HepG2 (cell line): ENCODE measurements at regions not wholly inside any gene's neighbourhood (a gene's known extent, or its start where the extent isn't known, plus 50 kb on each side); places are given as distances from the start of the nearest gene placed in this dataset.

Experiments used
- ATAC-seq: fragments of 200-7000 bp; cut with Tn5 transposase; 3 replicates; pipeline ENCODE4 v1.9.1; 2020; ENCODE audit warnings: mild to moderate bottlenecking, moderate library complexity
- BruUV-seq: library from RNA; stranded (reverse); fragments of 400-500 nt; replicated peaks from 2 replicates; lab custom pipeline; 2021; lab: Mats Ljungman, UMichigan
- CTCF ChIA-PET: fragments of 300-600 bp; formaldehyde crosslinking; extraction: SDS; loops from one replicate; lab custom pipeline; 2021; ENCODE audit warnings: low total read pairs, inconsistent platforms, low intra/inter-chr PET ratio; lab: Yijun Ruan, JAX
- POLR2A ChIA-PET: fragments of 350-600 bp; sonication (Branson Sonifier 250); formaldehyde crosslinking; loops from one replicate; lab custom pipeline; 2020; ENCODE audit warnings: antibody characterized with exemption, inconsistent platforms; lab: Yijun Ruan, JAX
- DNase-seq: peaks from one replicate; pipeline ENCODE4 v3.0.0-alpha.2; 2015; ENCODE audit warnings: low spot score
- FAIRE-seq: peaks from 3 replicates; lab custom pipeline; 2011; peaks lifted over from hg19 to GRCh38; lab: Jason Lieb, UNC
- H2AFZ ChIP-seq: one replicate; pipeline ENCODE4 v1.6.1; 2011; ENCODE audit warnings: low read length, inconsistent platforms
- H3K27ac ChIP-seq: fragments of 300-600 bp; 3 replicates; pipeline ENCODE4 v1.8.0; 2011; ENCODE audit warnings: mixed run types, mild to moderate bottlenecking, mixed read lengths, low read length, inconsistent platforms; ENCODE audit not compliant: insufficient read depth; ENCODE audit errors: extremely low read length
- H3K27me3 ChIP-seq, 2 experiments: fragments of 200-600 bp in 1 of 2; 2 replicates in 1 of 2; 3 replicates in 1 of 2; pipeline versions ENCODE4 v1.6.0 to v1.8.0; 2011; ENCODE audit warnings: low read length in 2 of 2, mild to moderate bottlenecking in 2 of 2, moderate library complexity in 2 of 2, inconsistent platforms in 1 of 2; ENCODE audit not compliant: insufficient read depth in 2 of 2, control insufficient read depth in 1 of 2
- H3K36me3 ChIP-seq, 2 experiments: fragments of 200-600 bp in 1 of 2; replicated peaks in 1 of 2; 2 replicates in 1 of 2; 3 replicates in 1 of 2; pipeline versions ENCODE4 v1.5.1 to v1.8.0; 2011; ENCODE audit warnings: low read length in 2 of 2, inconsistent platforms in 1 of 2; ENCODE audit not compliant: insufficient read depth in 2 of 2, control insufficient read depth in 1 of 2
- H3K4me1 ChIP-seq: 2 replicates; pipeline ENCODE4 v1.5.1; 2012; ENCODE audit warnings: low read length, inconsistent platforms; ENCODE audit not compliant: insufficient read depth
- H3K4me2 ChIP-seq: 2 replicates; pipeline ENCODE4 v1.6.0; 2011; ENCODE audit warnings: low read depth, low read length, inconsistent platforms
- H3K4me3 ChIP-seq, 3 experiments: fragments of 200-600 bp in 1 of 3; sonication (generic), shearing (Covaris generic) in 1 of 3; replicated peaks in 1 of 3; 2 replicates each; pipeline ENCODE4 v1.5.1; 2011 to 2016; ENCODE audit warnings: low read length in 3 of 3, inconsistent platforms in 2 of 3, low read depth in 2 of 3, mild to moderate bottlenecking in 2 of 3, control low read depth in 1 of 3, mixed read lengths in 1 of 3; ENCODE audit not compliant: insufficient read depth in 1 of 3
- H3K79me2 ChIP-seq: one replicate; pipeline ENCODE4 v1.6.1; 2011; ENCODE audit warnings: low read length, inconsistent platforms; ENCODE audit not compliant: insufficient read depth
- H3K9ac ChIP-seq: 2 replicates; pipeline ENCODE4 v1.6.0; 2011; ENCODE audit warnings: mild to moderate bottlenecking, low read depth, low read length, inconsistent platforms; ENCODE audit not compliant: insufficient read depth
- H3K9me3 ChIP-seq: 2 replicates; pipeline ENCODE4 v1.5.1; 2012; ENCODE audit warnings: mild to moderate bottlenecking, low read length
- H4K20me1 ChIP-seq: 2 replicates; pipeline ENCODE4 v1.6.0; 2011; ENCODE audit warnings: inconsistent platforms, mild to moderate bottlenecking, low read length, moderate library complexity; ENCODE audit not compliant: insufficient read depth
- BHLHE40 ChIP-seq: IDR thresholded peaks from 2 replicates; pipeline ENCODE4 v1.6.1; 2011; ENCODE audit warnings: low read length, improper control_type of control experiment
- CENPBD1 ChIP-seq: sonication (generic); formaldehyde crosslinking; IDR thresholded peaks from 2 replicates; pipeline ENCODE4 v1.8.0; 2022; ENCODE audit warnings: missing genetic modification reagents, low read depth, mild to moderate bottlenecking, borderline replicate concordance
- CREB1 ChIP-seq, 2 experiments: fragments of 450-650 bp in 1 of 2; IDR thresholded peaks; 2 replicates each; pipeline ENCODE4 v1.6.1; 2016 to 2017; ENCODE audit warnings: control low read depth in 1 of 2, mild to moderate bottlenecking in 1 of 2, missing compliant biosample characterization in 1 of 2, missing genetic modification characterization in 1 of 2
- GABPB1 ChIP-seq: IDR thresholded peaks from 2 replicates; pipeline ENCODE4 v1.6.1; 2016; ENCODE audit warnings: mild to moderate bottlenecking, missing genetic modification reagents, moderate library complexity, missing compliant biosample characterization
- GATA4 ChIP-seq: sonication (generic); IDR thresholded peaks from 2 replicates; pipeline ENCODE4 v1.6.1; 2016; ENCODE audit warnings: antibody characterized with exemption, low read depth, borderline replicate concordance
- HMGXB4 ChIP-seq, 2 experiments: sonication (generic) in 1 of 2; formaldehyde crosslinking in 1 of 2; IDR thresholded peaks; 2 replicates each; pipeline versions ENCODE4 v1.4.0 to v1.6.1; 2018 to 2020; ENCODE audit warnings: missing genetic modification reagents in 2 of 2, borderline replicate concordance in 1 of 2, low read depth in 1 of 2, mild to moderate bottlenecking in 1 of 2, missing biosample characterization in 1 of 2
- NFKBIZ ChIP-seq: IDR thresholded peaks from 2 replicates; pipeline ENCODE4 v1.6.1; 2018; ENCODE audit warnings: missing genetic modification reagents, missing compliant biosample characterization
- NRL ChIP-seq: sonication (generic); formaldehyde crosslinking; IDR thresholded peaks from 2 replicates; pipeline ENCODE4 v1.5.0; 2020; ENCODE audit warnings: missing genetic modification reagents, mild to moderate bottlenecking, moderate library complexity, borderline replicate concordance
- RCOR2 ChIP-seq: IDR thresholded peaks from 2 replicates; pipeline ENCODE4 v1.6.1; 2016; ENCODE audit warnings: missing biosample characterization, missing genetic modification reagents
- RFXANK ChIP-seq: IDR thresholded peaks from 2 replicates; pipeline ENCODE4 v1.6.1; 2016
- SALL2 ChIP-seq: sonication (generic); formaldehyde crosslinking; IDR thresholded peaks from 2 replicates; pipeline ENCODE4 v1.8.1; 2023; ENCODE audit warnings: mild to moderate bottlenecking, missing genetic modification reagents, inconsistent platforms
- TBL1XR1 ChIP-seq: fragments of 150-350 bp; IDR thresholded peaks from 2 replicates; pipeline ENCODE4 v1.6.1; 2014; ENCODE audit warnings: borderline replicate concordance, low read length; ENCODE audit not compliant: partially characterized antibody
- ZFP41 ChIP-seq: sonication (generic); formaldehyde crosslinking; IDR thresholded peaks from 2 replicates; pipeline ENCODE4 v1.4.0; 2020; ENCODE audit warnings: mild to moderate bottlenecking, missing genetic modification reagents, borderline replicate concordance
- ZMYM3 ChIP-seq: sonication (generic); formaldehyde crosslinking; IDR thresholded peaks from 2 replicates; pipeline ENCODE4 v1.5.1; 2020; ENCODE audit warnings: mild to moderate bottlenecking, missing genetic modification reagents
- ZNF17 ChIP-seq: sonication (generic); formaldehyde crosslinking; IDR thresholded peaks from 2 replicates; pipeline ENCODE4 v1.5.0; 2020; ENCODE audit warnings: mild to moderate bottlenecking, missing genetic modification reagents
- ZNF441 ChIP-seq: sonication (generic); formaldehyde crosslinking; IDR thresholded peaks from 2 replicates; pipeline ENCODE4 v1.7.0; 2021; ENCODE audit warnings: missing genetic modification reagents, borderline replicate concordance
- ZNF513 ChIP-seq: sonication (generic); formaldehyde crosslinking; conservative IDR thresholded peaks from 2 replicates; pipeline ENCODE4 v1.5.0; 2020; ENCODE audit warnings: missing genetic modification reagents
- ZNF615 ChIP-seq: sonication (generic); formaldehyde crosslinking; IDR thresholded peaks from 2 replicates; pipeline ENCODE4 v1.5.0; 2020; ENCODE audit warnings: mild to moderate bottlenecking, missing genetic modification reagents, borderline replicate concordance
- ZNF766 ChIP-seq: sonication (generic); formaldehyde crosslinking; IDR thresholded peaks from 2 replicates; pipeline ENCODE4 v1.5.0; 2020; ENCODE audit warnings: missing genetic modification reagents, borderline replicate concordance
- ZSCAN22 ChIP-seq: sonication (generic); formaldehyde crosslinking; IDR thresholded peaks from 2 replicates; pipeline ENCODE4 v1.4.0; 2020; ENCODE audit warnings: mild to moderate bottlenecking, missing genetic modification reagents
- WGBS: methylation state at CpG from one replicate; pipeline ENCODE4 v1.1.6; 2017; ENCODE audit warnings: low lambda C conversion rate; 5-methylcytosine and 5-hydroxymethylcytosine counted together
- in situ Hi-C: cut with HindIII; loops from 2 replicates; pipeline ENCODE4 v1.10.0; 2017; ENCODE audit warnings: low pct_unique_long_range_greater_than_20kb; ENCODE audit not compliant: extremely low pct_ligation_motif_present
- intact Hi-C: fragments of 100-400 bp; cut with micrococcal nuclease; formaldehyde crosslinking; loops from one replicate; pipeline ENCODE4 v1.10.0; 2022; ENCODE audit not compliant: unreplicated experiment

- Histone ChIP-seq H3K4me3 (no peak overlapping the region), H3K27ac (no peak overlapping the region), H2AFZ (no peak overlapping the region), H3K9me3 (no peaks in the 10 kb centered on the region), H3K4me2 (no peak overlapping the region), H3K79me2 (no peaks in the 10 kb centered on the region), H3K27me3 (no peaks in the 10 kb centered on the region), H4K20me1 (no peaks in the 10 kb centered on the region), H3K4me1 (no peaks in the 10 kb centered on the region), H3K9ac (no peak overlapping the region), H3K36me3 (no peaks in the 10 kb centered on the region)
- FAIRE-seq (no peak), ATAC-seq (no peak), DNase-seq (no peak)
- POLR2A ChIA-PET, result no interaction called here
- in situ Hi-C loops, result no loop called here
- CTCF ChIA-PET, result no interaction called here
- no TSS peak for BruUV-seq
- WGBS, result 2% methylated on average over 2 of the region's 2 CpGs
- intact Hi-C loops, result no loop called here
- TF ChIP-seq GATA4, result no peak
- TF ChIP-seq ZSCAN22 (CRISPR knock-in tag), result no peak
- no peak for TF ChIP-seq ZMYM3 (CRISPR knock-in tag)
- no peak for TF ChIP-seq GABPB1
- no peak for TF ChIP-seq NFKBIZ (CRISPR knock-in tag)
- TF ChIP-seq ZNF513, result no peak
- TF ChIP-seq ZNF615 (CRISPR knock-in tag), result no peak
- TF ChIP-seq ZNF441 (CRISPR knock-in tag), result no peak
- TF ChIP-seq HMGXB4 (CRISPR knock-in tag; IDR thresholded peaks at IDR 0.05; ENCODE audit: borderline replicate concordance in 1 of 2, low read depth in 1 of 2), result no peak
- no peak for TF ChIP-seq CENPBD1 (CRISPR knock-in tag)
- TF ChIP-seq RFXANK (CRISPR knock-in tag), result no peak
- TF ChIP-seq RCOR2, result no peak
- no peak for TF ChIP-seq ZNF17 (CRISPR knock-in tag)
- TF ChIP-seq SALL2 (CRISPR knock-in tag), result no peak
- no peak for TF ChIP-seq ZFP41
- no peak for TF ChIP-seq TBL1XR1
- no peak for TF ChIP-seq BHLHE40
- no peak for TF ChIP-seq NRL (CRISPR knock-in tag)
- no peak for TF ChIP-seq CREB1 (IDR thresholded peaks at IDR 0.05)
- TF ChIP-seq CREB1 (CRISPR knock-in tag; IDR thresholded peaks at IDR 0.05), result no peak
- TF ChIP-seq ZNF766 (CRISPR knock-in tag), result no peak
These were observed 277.5 kb downstream of the KCNS3 start for GRCh38 chr2:18156002-18156401.
